Endodermal cell (in vitro differentiated cells): ENCODE measurements at regions not wholly inside any gene's neighbourhood (a gene's known extent, or its start where the extent isn't known, plus 50 kb on each side); places are given as distances from the start of the nearest gene placed in this dataset.

Source experiments
- DNase-seq: peaks from one replicate; pipeline ENCODE4 v3.0.0-alpha.2; 2017
- H3K27ac ChIP-seq: 2 replicates; pipeline ENCODE4 v1.5.1; 2013; ENCODE audit warnings: mild to moderate bottlenecking, low read depth, low read length, moderate library complexity
- H3K27me3 ChIP-seq: 2 replicates; pipeline ENCODE4 v1.6.1; 2013; ENCODE audit warnings: mild to moderate bottlenecking, low read length, moderate library complexity; ENCODE audit not compliant: insufficient read depth, control insufficient read depth, poor library complexity, severe bottlenecking
- H3K36me3 ChIP-seq: 2 replicates; pipeline ENCODE4 v1.7.0; 2013; ENCODE audit warnings: mild to moderate bottlenecking, low read length, moderate library complexity; ENCODE audit not compliant: control insufficient read depth, insufficient read depth
- H3K4me1 ChIP-seq: one replicate; pipeline ENCODE4 v1.7.0; 2013; ENCODE audit warnings: low read length; ENCODE audit not compliant: control insufficient read depth, insufficient read depth
- H3K4me3 ChIP-seq: 2 replicates; pipeline ENCODE4 v1.5.1; 2013; ENCODE audit warnings: mild to moderate bottlenecking, low read length, moderate library complexity
- H3K9ac ChIP-seq: 2 replicates; pipeline ENCODE4 v1.6.1; 2013; ENCODE audit warnings: mild to moderate bottlenecking, low read length, moderate library complexity; ENCODE audit not compliant: poor library complexity, severe bottlenecking; ENCODE audit errors: extremely low read depth
- H3K9me3 ChIP-seq: 2 replicates; pipeline ENCODE4 v1.6.1; 2013; ENCODE audit warnings: mild to moderate bottlenecking, low read length, moderate library complexity; ENCODE audit not compliant: control insufficient read depth
- H3K27ac Mint-ChIP-seq: 2 replicates; pipeline ENCODE4 v1.8.0; 2020; ENCODE audit warnings: mixed read lengths
- H3K27me3 Mint-ChIP-seq: 2 replicates; pipeline ENCODE4 v1.8.0; 2021; ENCODE audit warnings: mild to moderate bottlenecking, mixed read lengths; ENCODE audit not compliant: insufficient read depth
- H3K36me3 Mint-ChIP-seq: 2 replicates; pipeline ENCODE4 v1.8.0; 2020; ENCODE audit warnings: low read depth, mixed read lengths
- H3K4me1 Mint-ChIP-seq: 2 replicates; pipeline ENCODE4 v1.8.0; 2020; ENCODE audit warnings: mixed read lengths
- H3K4me3 Mint-ChIP-seq: 2 replicates; pipeline ENCODE4 v1.8.0; 2020; ENCODE audit warnings: mild to moderate bottlenecking, moderate library complexity, mixed read lengths
- H3K9me3 Mint-ChIP-seq: 2 replicates; pipeline ENCODE4 v1.8.0; 2020; ENCODE audit warnings: mild to moderate bottlenecking, mixed read lengths
- CTCF ChIP-seq: fragments of 200-600 bp; sonication (generic); conservative IDR thresholded peaks from 2 replicates; pipeline ENCODE4 v1.5.0; 2021; ENCODE audit warnings: antibody characterized with exemption, mild to moderate bottlenecking
- WGBS, 2 experiments: methylation state at CpG; one replicate each; pipeline versions ENCODE4 v1.1.5 to v1.1.7; 2013; ENCODE audit warnings: missing lambda C conversion rate in 2 of 2, mixed read lengths in 1 of 2; ENCODE audit not compliant: insufficient coverage in 1 of 2, insufficient read length in 1 of 2; 5-methylcytosine and 5-hydroxymethylcytosine counted together

GRCh38 chr18:67672716-67673115 lies 156.2 kb upstream of the DSEL start:
- no peak for TF ChIP-seq CTCF
- H3K9me3 Mint-ChIP-seq = no peaks in the 10 kb centered on the region
- DNase-seq = no peak
- Histone ChIP-seq H3K9ac (no peak overlapping the region), H3K36me3 (no peaks in the 10 kb centered on the region), H3K4me3 (no peak overlapping the region), H3K27me3 (no peaks in the 10 kb centered on the region), H3K9me3 (no peaks in the 10 kb centered on the region), H3K4me1 (no peaks in the 10 kb centered on the region), H3K27ac (no peak overlapping the region)
- no peaks in the 10 kb centered on the region for H3K4me1 Mint-ChIP-seq
- H3K4me3 Mint-ChIP-seq = no peak overlapping the region
- H3K27ac Mint-ChIP-seq = no peak overlapping the region
- WGBS, 2 experiments = 80 to 91% methylated on average over 4 to 5 of the region's 5 CpGs
- H3K36me3 Mint-ChIP-seq = no peaks in the 10 kb centered on the region
- H3K27me3 Mint-ChIP-seq = no peaks in the 10 kb centered on the region

- no peak for TF ChIP-seq CTCF
- Histone ChIP-seq H3K9me3 (no peaks in the 10 kb centered on the region), H3K27ac (no peak overlapping the region), H3K4me1 (no peaks in the 10 kb centered on the region), H3K9ac (no peak overlapping the region), H3K27me3 (no peaks in the 10 kb centered on the region), H3K4me3 (no peak overlapping the region), H3K36me3 (no peaks in the 10 kb centered on the region)
- H3K27ac Mint-ChIP-seq = no peak overlapping the region
- DNase-seq = no peak
- no peak overlapping the region for H3K4me3 Mint-ChIP-seq
- 85 to 100% methylated on average over 1 to 2 of the region's 2 CpGs for WGBS, 2 experiments
- no peaks in the 10 kb centered on the region for H3K9me3 Mint-ChIP-seq
- H3K4me1 Mint-ChIP-seq = no peaks in the 10 kb centered on the region
- H3K27me3 Mint-ChIP-seq = no peaks in the 10 kb centered on the region
- no peaks in the 10 kb centered on the region for H3K36me3 Mint-ChIP-seq
Observed at GRCh38 chr18:67672155-67672554, 155.6 kb upstream of the DSEL start.

DNA sequence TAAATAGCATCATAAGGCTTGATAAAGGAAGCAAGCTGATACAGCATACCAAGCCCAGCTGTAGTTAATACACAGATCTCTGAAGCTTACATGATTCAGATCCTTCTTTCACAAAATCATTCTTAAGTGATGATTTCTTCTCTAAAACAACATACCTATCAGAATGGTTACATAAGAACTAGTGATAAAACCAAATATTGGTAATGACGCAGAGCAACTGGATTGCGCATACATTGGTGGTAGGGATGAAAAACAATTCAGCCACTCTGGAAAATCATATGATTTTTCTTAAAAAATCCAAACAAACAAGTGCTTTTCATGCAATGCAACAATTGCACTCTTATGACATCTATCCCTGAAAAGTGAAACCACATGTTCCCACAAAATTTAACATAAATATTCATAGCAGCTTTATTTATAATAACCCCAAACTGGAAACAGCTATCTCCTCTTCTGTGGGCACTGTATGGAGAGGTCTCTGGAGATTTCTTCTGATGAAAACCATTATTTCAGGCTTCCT lies 153.6 kb upstream of the DSEL start:
- Histone ChIP-seq H3K36me3 (no peaks in the 10 kb centered on the region), H3K27me3 (no peaks in the 10 kb centered on the region), H3K9ac (no peak overlapping the region), H3K4me1 (no peaks in the 10 kb centered on the region), H3K9me3 (no peaks in the 10 kb centered on the region), H3K27ac (no peak overlapping the region), H3K4me3 (no peak overlapping the region)
- Mint-ChIP-seq H3K27ac (no peak overlapping the region), H3K36me3 (no peaks in the 10 kb centered on the region), H3K9me3 (no peaks in the 10 kb centered on the region), H3K4me3 (no peak overlapping the region), H3K4me1 (no peaks in the 10 kb centered on the region), H3K27me3 (no peaks in the 10 kb centered on the region)
- TF ChIP-seq CTCF = no peak
- WGBS, 2 experiments = 94% methylated on average over 2 of the region's 2 CpGs; no CpG with 5 or more reads in 1 of the 2 experiments
- no peak for DNase-seq
